ENCODE measurements at regions not wholly inside any gene's neighbourhood (a gene's known extent, or its start where the extent isn't known, plus 50 kb on each side); places are given as distances from the start of the nearest gene placed in this dataset.

- no peak for DNase-seq
These were observed 144.1 kb upstream of the SERP2 start for GRCh38 chr13:44229371-44230030.

GRCh38 chr13:44230071-44230470, 143.6 kb upstream of the SERP2 start:
- no peak for DNase-seq

- no peak for DNase-seq
These were observed 142.9 kb upstream of the SERP2 start for GRCh38 chr13:44230736-44231135.

DNA sequence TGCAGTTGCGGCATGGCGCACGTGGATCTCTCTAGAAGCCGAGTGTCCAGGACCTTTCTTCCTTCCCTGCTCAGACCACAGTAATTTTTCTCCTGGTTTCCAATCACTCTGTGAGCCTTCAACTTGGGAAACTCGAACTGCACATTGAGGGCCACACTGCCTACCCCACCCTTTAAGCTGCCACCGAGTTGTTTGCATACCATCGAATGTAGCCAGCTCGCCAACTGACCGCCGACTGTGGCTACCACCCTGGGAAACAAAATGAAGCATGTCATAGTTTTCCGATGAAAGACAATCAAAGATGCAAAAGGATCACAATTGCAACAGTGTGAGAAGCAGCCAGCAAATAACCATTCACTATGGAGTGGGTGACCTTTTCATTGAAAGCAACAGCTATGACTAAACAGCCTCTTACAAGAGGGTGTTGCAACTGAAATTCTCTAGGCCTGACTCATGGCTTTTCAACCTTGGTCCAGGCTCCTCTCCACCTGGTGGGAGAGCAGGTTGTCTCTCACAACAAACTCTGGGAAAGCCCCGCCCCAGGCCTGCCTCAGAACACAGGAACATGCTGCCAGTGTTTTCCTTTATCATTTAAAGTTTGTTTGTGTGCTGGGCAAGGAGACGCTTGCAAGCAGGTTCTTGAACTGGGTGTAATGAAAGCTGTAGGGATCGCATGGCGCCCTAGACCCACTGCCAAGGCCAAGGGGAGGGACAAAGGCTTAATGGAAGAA, 141.7 kb upstream of the SERP2 start:
- DNase-seq, result no peak

DNA sequence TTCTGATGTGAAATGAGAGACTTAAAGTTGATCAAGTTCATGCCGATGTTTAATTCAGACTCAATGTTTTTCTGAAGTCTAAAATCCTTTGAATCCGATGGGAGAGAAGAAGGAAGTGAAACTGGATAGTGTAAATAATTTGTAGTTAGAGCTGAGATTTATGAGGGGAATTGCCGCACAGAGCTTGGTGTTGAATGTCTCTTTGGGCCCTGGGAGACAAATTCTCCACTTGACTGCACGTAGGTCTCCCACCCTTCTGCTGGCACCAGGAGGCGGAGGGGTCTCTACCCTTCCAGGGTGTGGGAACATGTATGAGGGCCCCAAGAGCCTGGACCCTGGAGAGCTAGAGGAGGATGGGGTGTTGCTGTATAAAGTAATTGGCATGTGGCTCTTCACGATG, 140.8 kb upstream of the SERP2 start:
- no peak for DNase-seq

GRCh38 chr13:44234566-44234965, 139.1 kb upstream of the SERP2 start:
- DNase-seq, result no peak

GRCh38 chr13:44236370-44236769, 137.3 kb upstream of the SERP2 start:
- DNase-seq, result no peak

- no peak for DNase-seq
These were observed 136.8 kb upstream of the SERP2 start for GRCh38 chr13:44236801-44237207.

DNA sequence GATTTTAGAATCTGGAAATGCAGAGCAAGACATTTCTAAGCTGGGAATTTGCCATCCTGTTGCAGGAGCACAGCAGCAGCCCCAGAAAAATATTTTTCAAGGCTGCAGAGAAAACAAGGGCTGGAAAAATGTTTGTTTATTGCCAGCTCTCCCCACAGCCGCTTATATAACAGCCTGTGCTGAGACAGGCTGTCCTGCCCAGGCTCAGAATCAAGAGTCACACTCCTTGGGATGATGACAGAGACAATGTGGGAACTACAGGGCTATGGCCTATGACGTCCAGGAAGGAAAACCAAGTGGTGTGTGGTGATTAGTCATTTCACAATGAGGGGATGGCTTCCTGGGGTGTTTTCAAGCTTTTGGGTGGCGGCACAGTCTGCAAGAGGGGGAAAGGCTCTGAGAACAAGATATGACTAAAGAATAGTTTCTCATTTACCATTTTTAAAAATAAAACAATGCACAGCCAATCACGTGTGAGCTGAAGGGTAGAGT, 136.3 kb upstream of the SERP2 start:
- peak; percentile 56 for DNase-seq

GRCh38 chr13:44237881-44238421, 135.7 kb upstream of the SERP2 start:
- DNase-seq, result peak; percentile 81

DNA sequence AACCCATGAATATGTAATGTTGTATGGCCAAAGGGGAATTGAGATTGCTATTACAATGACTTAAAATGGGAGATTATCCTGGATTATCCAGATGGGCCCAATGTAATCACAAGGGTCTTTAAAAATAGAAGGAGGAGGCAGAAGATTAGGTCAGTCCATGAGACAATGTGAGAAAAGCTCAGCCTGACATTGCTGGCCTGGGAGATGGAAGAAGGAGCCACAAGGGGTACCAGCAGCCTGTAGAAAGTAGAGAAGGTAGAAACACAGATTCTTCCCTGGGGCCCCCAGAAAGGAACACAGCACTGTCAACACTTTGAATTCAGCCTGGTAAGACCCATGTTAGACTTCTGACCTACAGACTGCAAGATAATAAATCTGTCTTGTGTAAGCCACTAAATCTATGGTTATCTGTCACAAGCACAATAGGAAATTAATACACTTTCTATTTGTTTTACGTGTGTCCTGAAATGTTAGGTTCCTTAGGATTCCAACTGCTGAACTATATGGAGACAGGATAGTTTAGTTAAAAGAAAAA, 132.9 kb upstream of the SERP2 start:
- DNase-seq, result no peak

- DNase-seq, result no peak
These were observed 132.0 kb upstream of the SERP2 start for GRCh38 chr13:44241638-44242037.

DNA sequence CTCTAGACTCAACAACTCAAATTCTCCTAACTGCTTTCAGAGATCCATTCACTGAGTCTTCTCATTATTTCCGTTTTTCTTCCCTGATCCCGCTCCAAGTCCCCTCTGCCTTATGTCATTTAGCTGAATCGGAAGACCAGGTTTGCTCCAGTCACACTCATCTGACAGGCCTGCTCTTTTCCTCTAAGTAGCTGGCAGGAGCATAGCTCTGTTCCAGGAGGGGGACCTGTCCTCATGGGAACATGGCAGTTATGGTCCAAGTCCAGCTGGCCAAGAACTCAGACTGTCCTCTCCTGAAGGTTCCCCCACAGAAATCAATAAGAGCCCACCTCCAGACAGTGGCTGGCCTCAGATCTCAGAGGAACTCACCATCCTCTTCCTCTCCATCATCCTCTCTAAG, 130.9 kb upstream of the SERP2 start:
- DNase-seq, result no peak

DNA sequence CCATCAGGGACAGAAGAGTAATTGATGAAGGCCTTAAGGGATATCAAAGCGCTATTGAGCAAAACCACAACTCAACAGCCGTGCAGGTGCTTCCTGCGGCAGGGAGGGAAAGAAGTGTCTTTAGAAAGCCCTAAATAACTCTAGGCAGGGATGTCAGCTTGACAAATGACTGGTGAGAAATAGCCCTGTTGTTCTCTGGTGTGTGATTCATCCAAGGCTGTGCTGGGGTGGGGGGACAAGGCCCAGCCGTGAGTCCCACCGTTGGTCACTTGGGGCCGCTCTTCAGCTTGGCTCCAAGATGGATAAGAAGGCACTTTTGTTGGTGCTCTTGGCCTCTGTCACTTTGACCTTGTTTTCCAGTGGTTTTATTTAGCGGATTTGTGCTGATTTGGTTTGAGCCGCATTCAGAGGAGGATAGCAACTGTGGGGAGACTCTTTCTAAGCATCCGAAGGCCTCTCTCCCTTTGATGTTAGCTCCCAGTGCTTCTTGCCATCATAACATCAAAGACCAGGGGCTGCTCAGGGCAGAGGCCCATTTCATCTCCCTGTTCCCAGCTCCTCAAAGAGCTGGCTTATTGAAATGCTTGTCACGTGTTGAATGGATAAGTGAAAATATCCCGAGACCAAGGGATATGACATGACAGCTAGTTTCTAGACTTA, 130.3 kb upstream of the SERP2 start:
- DNase-seq, result no peak

GRCh38 chr13:44244288-44244687, 129.3 kb upstream of the SERP2 start:
- no peak for DNase-seq

- DNase-seq, result peak; percentile 68
These were observed 124.2 kb upstream of the SERP2 start for GRCh38 chr13:44249431-44249836.

DNA sequence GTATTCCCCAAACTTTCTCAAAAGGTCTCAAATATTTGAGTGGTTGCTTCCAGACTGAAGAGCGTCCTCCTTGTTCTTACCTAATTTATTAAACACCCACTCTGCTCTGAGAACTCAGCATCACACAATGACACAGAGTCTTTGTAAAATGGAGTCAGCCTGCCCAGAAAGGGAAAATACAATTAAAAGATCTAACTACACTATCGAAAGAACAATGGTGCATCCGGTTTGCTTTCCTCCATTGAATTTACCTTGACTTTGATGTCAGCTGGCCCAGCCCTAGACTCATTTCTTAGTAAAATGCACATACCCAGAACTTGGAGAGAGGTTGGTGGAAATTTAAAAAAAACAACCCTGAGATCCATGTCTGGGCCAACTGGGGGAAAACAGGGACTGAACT, 120.7 kb upstream of the SERP2 start:
- no peak for DNase-seq

GRCh38 chr13:44255771-44256364, 117.8 kb upstream of the SERP2 start:
- DNase-seq, result no peak

GRCh38 chr13:44257796-44258195, 115.8 kb upstream of the SERP2 start:
- DNase-seq, result no peak

DNA sequence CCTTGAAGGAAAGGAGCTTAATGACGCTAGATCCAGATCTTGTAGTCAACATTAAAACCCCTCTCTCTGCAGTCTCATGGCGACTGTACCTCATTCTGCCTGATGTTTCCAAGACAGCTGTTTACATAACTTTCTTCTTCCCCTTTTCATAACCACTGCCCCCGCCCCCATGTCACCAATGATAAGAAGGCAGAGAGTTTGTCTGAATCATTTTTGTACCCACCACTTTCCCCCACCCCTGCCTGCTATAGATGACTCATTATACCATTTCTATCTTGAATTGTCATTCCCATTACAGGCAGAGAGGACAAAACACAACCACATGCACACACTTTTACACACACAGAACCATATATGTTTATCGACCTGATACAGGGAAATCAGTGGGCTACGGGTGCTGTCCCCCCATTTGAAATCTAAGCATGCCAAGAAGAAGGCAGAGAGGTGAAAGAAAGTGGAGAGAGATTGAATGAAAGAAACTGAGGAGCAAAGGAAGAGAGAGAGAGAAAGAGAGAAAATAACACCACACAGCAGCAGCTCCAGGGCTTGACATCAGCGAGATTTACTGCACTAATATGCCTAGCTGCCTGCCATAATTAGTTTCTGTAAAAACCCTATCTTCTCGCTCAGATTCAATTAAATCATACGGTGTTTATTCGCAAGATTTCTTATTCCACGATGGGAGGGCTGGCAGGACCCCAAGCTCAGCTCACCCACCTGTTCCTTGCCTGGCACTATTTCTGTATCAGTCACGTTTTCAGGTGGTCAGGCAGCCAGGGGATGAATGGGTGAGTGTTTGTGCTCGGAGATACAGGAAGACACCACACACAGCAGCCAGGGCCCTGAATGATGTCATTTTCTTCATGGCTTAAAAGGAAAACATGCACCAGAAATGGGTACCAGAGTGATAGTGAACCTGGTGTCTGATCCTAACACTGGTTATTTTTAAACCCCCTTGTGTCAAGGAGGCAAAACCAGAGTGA, 114.3 kb upstream of the SERP2 start:
- no peak for DNase-seq

DNA sequence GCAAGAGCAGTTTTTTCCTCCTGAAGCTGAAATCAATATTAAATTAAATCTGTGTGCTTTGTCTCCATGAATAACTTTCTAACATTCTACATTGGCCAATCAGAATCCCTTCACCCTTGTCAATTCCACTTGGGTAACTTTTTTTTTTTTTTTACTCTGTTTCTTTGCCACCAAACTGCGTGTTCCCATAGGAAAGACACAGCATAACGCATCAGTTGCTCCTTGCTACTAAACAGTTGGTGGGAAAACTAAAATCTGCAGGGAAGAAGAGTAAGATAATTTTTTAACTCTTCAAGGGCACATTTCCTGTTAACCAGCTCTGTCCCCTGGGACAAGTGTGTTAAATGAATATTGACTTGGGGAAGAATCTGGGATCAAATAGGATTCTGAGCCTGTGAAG, 113.3 kb upstream of the SERP2 start:
- no peak for DNase-seq
